Neural cell (in vitro differentiated cells): ENCODE measurements at regions not wholly inside any gene's neighbourhood (a gene's known extent, or its start where the extent isn't known, plus 50 kb on each side); places are given as distances from the start of the nearest gene placed in this dataset.

Experiments
- H2AFZ ChIP-seq: fragments of 200-600, 300-800 bp; sonication (generic), shearing (Covaris generic); 2 replicates; pipeline ENCODE4 v1.6.0; 2014; ENCODE audit warnings: low read depth, mild to moderate bottlenecking, antibody characterized with exemption, low read length, moderate library complexity
- H3F3A ChIP-seq: fragments of 200-600 bp; shearing (Covaris generic); 2 replicates; pipeline ENCODE4 v1.6.1; 2016; ENCODE audit warnings: mild to moderate bottlenecking, moderate library complexity, mixed read lengths, antibody characterized with exemption, low read length; ENCODE audit not compliant: insufficient read depth, poor library complexity, severe bottlenecking
- H3K27ac ChIP-seq: fragments of 200-600, 300-800 bp; sonication (generic), shearing (Covaris generic); 2 replicates; pipeline ENCODE4 v1.5.1; 2014; ENCODE audit warnings: mild to moderate bottlenecking, low read length, moderate library complexity
- H3K27me3 ChIP-seq: fragments of 300-800, 200-600 bp; sonication (generic), shearing (Covaris generic); 2 replicates; pipeline ENCODE4 v1.6.0; 2014; ENCODE audit warnings: mild to moderate bottlenecking, low read depth, low read length, moderate library complexity; ENCODE audit not compliant: insufficient read depth
- H3K36me3 ChIP-seq: fragments of 300-800, 200-600 bp; sonication (generic), shearing (Covaris generic); 2 replicates; pipeline ENCODE4 v1.5.1; 2014; ENCODE audit warnings: mild to moderate bottlenecking, antibody characterized with exemption, low read length, moderate library complexity; ENCODE audit not compliant: insufficient read depth
- H3K4me2 ChIP-seq: fragments of 300-800, 200-600 bp; sonication (generic), shearing (Covaris generic); 2 replicates; pipeline ENCODE4 v1.6.0; 2014; ENCODE audit warnings: mild to moderate bottlenecking, low read length
- H3K4me3 ChIP-seq: fragments of 300-800, 200-600 bp; sonication (generic), shearing (Covaris generic); 2 replicates; pipeline ENCODE4 v1.5.1; 2014; ENCODE audit warnings: mild to moderate bottlenecking, low read length, moderate library complexity
- H3K79me2 ChIP-seq: fragments of 200-600 bp; shearing (Covaris generic); replicated peaks from 2 replicates; pipeline ENCODE4 v1.6.0; 2014; ENCODE audit warnings: mild to moderate bottlenecking, low read length, moderate library complexity; ENCODE audit not compliant: insufficient read depth
- H3K9ac ChIP-seq: fragments of 300-800, 200-600 bp; sonication (generic), shearing (Covaris generic); 2 replicates; pipeline ENCODE4 v1.6.1; 2016; ENCODE audit warnings: mild to moderate bottlenecking, low read length, mixed read lengths
- H3K9me2 ChIP-seq: fragments of 200-600 bp; shearing (Covaris generic); 2 replicates; pipeline ENCODE4 v1.6.1; 2016; ENCODE audit warnings: mild to moderate bottlenecking, low read length, mixed read lengths; ENCODE audit not compliant: insufficient read depth
- H3K9me3 ChIP-seq: fragments of 200-600, 300-800 bp; sonication (generic), shearing (Covaris generic); 2 replicates; pipeline ENCODE4 v1.6.1; 2016; ENCODE audit warnings: mild to moderate bottlenecking, mixed run types, low read length, moderate library complexity, mixed read lengths
- H4K20me1 ChIP-seq: fragments of 200-600 bp; shearing (Covaris generic); 2 replicates; pipeline ENCODE4 v1.6.1; 2016; ENCODE audit warnings: mild to moderate bottlenecking, mixed run types; ENCODE audit not compliant: insufficient read depth
- EP300 ChIP-seq: fragments of 450-650 bp; conservative IDR thresholded peaks from 2 replicates; pipeline ENCODE4 v1.6.1; 2014; ENCODE audit warnings: antibody characterized with exemption, mild to moderate bottlenecking, moderate library complexity; ENCODE audit not compliant: poor library complexity, severe bottlenecking
- MXI1 ChIP-seq: fragments of 450-650 bp; conservative IDR thresholded peaks from 2 replicates; pipeline ENCODE4 v1.6.1; 2014; ENCODE audit warnings: antibody characterized with exemption, mild to moderate bottlenecking; ENCODE audit not compliant: poor library complexity, severe bottlenecking
- RAD21 ChIP-seq: fragments of 450-650 bp; conservative IDR thresholded peaks from 2 replicates; pipeline ENCODE4 v1.6.1; 2014; ENCODE audit warnings: antibody characterized with exemption, mild to moderate bottlenecking, moderate library complexity
- SMC3 ChIP-seq: fragments of 450-650 bp; conservative IDR thresholded peaks from 2 replicates; pipeline ENCODE4 v1.6.1; 2014; ENCODE audit warnings: antibody characterized with exemption, mild to moderate bottlenecking, moderate library complexity; ENCODE audit not compliant: poor library complexity
- TAF1 ChIP-seq: IDR thresholded peaks from 2 replicates; pipeline ENCODE4 v1.6.1; 2012; ENCODE audit warnings: low read depth
- TF ChIP-seq, protein P1 (sequence below): fragments of 450-650 bp; IDR thresholded peaks from 2 replicates; pipeline ENCODE4 v1.5.1; 2014; ENCODE audit warnings: antibody characterized with exemption, mild to moderate bottlenecking, moderate library complexity; ENCODE audit not compliant: poor library complexity, severe bottlenecking
- TF ChIP-seq, protein P2 (sequence below): IDR thresholded peaks from 2 replicates; pipeline ENCODE4 v1.6.1; 2012; ENCODE audit warnings: borderline replicate concordance

GRCh38 chr13:68292601-68293000, 1062.5 kb upstream of the PCDH9 start:
- H3K4me3 ChIP-seq = no peak overlapping the region
- H3F3A ChIP-seq = no peaks in the 10 kb centered on the region
- no peaks in the 10 kb centered on the region for H3K79me2 ChIP-seq
- H3K4me2 ChIP-seq = no peak overlapping the region
- H3K9ac ChIP-seq = no peak overlapping the region
- H3K27ac ChIP-seq = no peak overlapping the region
- TF ChIP-seq MXI1 (no peak), TAF1 (no peak), EP300 (no peak), SMC3 (no peak), RAD21 (no peak)
- TF ChIP-seq, protein P1, sequence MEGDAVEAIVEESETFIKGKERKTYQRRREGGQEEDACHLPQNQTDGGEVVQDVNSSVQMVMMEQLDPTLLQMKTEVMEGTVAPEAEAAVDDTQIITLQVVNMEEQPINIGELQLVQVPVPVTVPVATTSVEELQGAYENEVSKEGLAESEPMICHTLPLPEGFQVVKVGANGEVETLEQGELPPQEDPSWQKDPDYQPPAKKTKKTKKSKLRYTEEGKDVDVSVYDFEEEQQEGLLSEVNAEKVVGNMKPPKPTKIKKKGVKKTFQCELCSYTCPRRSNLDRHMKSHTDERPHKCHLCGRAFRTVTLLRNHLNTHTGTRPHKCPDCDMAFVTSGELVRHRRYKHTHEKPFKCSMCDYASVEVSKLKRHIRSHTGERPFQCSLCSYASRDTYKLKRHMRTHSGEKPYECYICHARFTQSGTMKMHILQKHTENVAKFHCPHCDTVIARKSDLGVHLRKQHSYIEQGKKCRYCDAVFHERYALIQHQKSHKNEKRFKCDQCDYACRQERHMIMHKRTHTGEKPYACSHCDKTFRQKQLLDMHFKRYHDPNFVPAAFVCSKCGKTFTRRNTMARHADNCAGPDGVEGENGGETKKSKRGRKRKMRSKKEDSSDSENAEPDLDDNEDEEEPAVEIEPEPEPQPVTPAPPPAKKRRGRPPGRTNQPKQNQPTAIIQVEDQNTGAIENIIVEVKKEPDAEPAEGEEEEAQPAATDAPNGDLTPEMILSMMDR = no peak
- TF ChIP-seq, protein P2, sequence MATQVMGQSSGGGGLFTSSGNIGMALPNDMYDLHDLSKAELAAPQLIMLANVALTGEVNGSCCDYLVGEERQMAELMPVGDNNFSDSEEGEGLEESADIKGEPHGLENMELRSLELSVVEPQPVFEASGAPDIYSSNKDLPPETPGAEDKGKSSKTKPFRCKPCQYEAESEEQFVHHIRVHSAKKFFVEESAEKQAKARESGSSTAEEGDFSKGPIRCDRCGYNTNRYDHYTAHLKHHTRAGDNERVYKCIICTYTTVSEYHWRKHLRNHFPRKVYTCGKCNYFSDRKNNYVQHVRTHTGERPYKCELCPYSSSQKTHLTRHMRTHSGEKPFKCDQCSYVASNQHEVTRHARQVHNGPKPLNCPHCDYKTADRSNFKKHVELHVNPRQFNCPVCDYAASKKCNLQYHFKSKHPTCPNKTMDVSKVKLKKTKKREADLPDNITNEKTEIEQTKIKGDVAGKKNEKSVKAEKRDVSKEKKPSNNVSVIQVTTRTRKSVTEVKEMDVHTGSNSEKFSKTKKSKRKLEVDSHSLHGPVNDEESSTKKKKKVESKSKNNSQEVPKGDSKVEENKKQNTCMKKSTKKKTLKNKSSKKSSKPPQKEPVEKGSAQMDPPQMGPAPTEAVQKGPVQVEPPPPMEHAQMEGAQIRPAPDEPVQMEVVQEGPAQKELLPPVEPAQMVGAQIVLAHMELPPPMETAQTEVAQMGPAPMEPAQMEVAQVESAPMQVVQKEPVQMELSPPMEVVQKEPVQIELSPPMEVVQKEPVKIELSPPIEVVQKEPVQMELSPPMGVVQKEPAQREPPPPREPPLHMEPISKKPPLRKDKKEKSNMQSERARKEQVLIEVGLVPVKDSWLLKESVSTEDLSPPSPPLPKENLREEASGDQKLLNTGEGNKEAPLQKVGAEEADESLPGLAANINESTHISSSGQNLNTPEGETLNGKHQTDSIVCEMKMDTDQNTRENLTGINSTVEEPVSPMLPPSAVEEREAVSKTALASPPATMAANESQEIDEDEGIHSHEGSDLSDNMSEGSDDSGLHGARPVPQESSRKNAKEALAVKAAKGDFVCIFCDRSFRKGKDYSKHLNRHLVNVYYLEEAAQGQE = no peak
- H4K20me1 ChIP-seq = no peaks in the 10 kb centered on the region
- H3K36me3 ChIP-seq = no peaks in the 10 kb centered on the region
- H3K9me3 ChIP-seq = no peaks in the 10 kb centered on the region
- H3K9me2 ChIP-seq = no peaks in the 10 kb centered on the region
- no peaks in the 10 kb centered on the region for H3K27me3 ChIP-seq
- no peak overlapping the region for H2AFZ ChIP-seq

- H3F3A ChIP-seq = no peaks in the 10 kb centered on the region
- no peak overlapping the region for H2AFZ ChIP-seq
- no peaks in the 10 kb centered on the region for H3K9me2 ChIP-seq
- H3K36me3 ChIP-seq = no peaks in the 10 kb centered on the region
- H4K20me1 ChIP-seq = no peaks in the 10 kb centered on the region
- H3K79me2 ChIP-seq = no peaks in the 10 kb centered on the region
- no peak overlapping the region for H3K27ac ChIP-seq
- H3K9ac ChIP-seq = no peak overlapping the region
- H3K9me3 ChIP-seq = no peaks in the 10 kb centered on the region
- H3K27me3 ChIP-seq = no peaks in the 10 kb centered on the region
- TF ChIP-seq, protein P1 = no peak
- TF ChIP-seq EP300 = no peak
- no peak overlapping the region for H3K4me2 ChIP-seq
- H3K4me3 ChIP-seq = no peak overlapping the region
These were observed 1061.5 kb upstream of the PCDH9 start for GRCh38 chr13:68291595-68291994.
